H1 (cell line): ENCODE measurements at regions not wholly inside any gene's neighbourhood (a gene's known extent, or its start where the extent isn't known, plus 50 kb on each side); places are given as distances from the start of the nearest gene placed in this dataset.

Source experiments
- CTCF ChIA-PET: fragments of 300-600 bp; sonication (Branson Sonifier 250); formaldehyde crosslinking; loops from one replicate; lab custom pipeline; 2021; ENCODE audit not compliant: partially characterized antibody; lab: Charles Lee
- POLR2A ChIA-PET: fragments of 300-600 bp; sonication (Branson Sonifier 250); formaldehyde crosslinking; loops from one replicate; lab custom pipeline; 2021; ENCODE audit warnings: inconsistent platforms; ENCODE audit not compliant: partially characterized antibody; lab: Charles Lee
- DNase-seq, 2 experiments: peaks; one replicate each; pipeline versions ENCODE4 v3.0.0 to v3.0.0-alpha.2; 2010 to 2022; ENCODE audit warnings: low spot score in 2 of 2, low read depth in 1 of 2, mixed read lengths in 1 of 2
- FAIRE-seq: peaks from 2 replicates; lab custom pipeline; 2011; peaks lifted over from hg19 to GRCh38; lab: Jason Lieb, UNC
- H2AFZ ChIP-seq: 2 replicates; pipeline ENCODE4 v1.8.1; 2012; ENCODE audit warnings: low read length, inconsistent platforms
- H2AK5ac ChIP-seq: 2 replicates; pipeline ENCODE4 v1.6.1; 2013; ENCODE audit warnings: low read depth, low read length
- H2BK120ac ChIP-seq: replicated peaks from 2 replicates; pipeline ENCODE3; 2013; ENCODE audit warnings: low read depth, low read length, inconsistent platforms
- H2BK12ac ChIP-seq: 2 replicates; pipeline ENCODE4 v1.6.1; 2013; ENCODE audit warnings: low read depth, low read length
- H2BK15ac ChIP-seq: 2 replicates; pipeline ENCODE4 v1.6.1; 2013; ENCODE audit warnings: low read length
- H2BK20ac ChIP-seq: 2 replicates; pipeline ENCODE4 v1.6.1; 2013; ENCODE audit warnings: low read length
- H2BK5ac ChIP-seq: 2 replicates; pipeline ENCODE4 v1.6.1; 2013; ENCODE audit warnings: low read depth, low read length
- H3K14ac ChIP-seq: 2 replicates; pipeline ENCODE4 v1.6.1; 2013; ENCODE audit warnings: inconsistent platforms; ENCODE audit not compliant: insufficient read length
- H3K18ac ChIP-seq: 2 replicates; pipeline ENCODE4 v1.6.1; 2013; ENCODE audit warnings: low read length; ENCODE audit errors: extremely low read depth
- H3K23ac ChIP-seq: 2 replicates; pipeline ENCODE4 v1.6.1; 2013; ENCODE audit warnings: inconsistent platforms; ENCODE audit not compliant: insufficient read length
- H3K23me2 ChIP-seq: 2 replicates; pipeline ENCODE4 v1.6.1; 2013; ENCODE audit warnings: low read depth, low read length
- H3K27ac ChIP-seq: 2 replicates; pipeline ENCODE4 v1.6.1; 2011; ENCODE audit warnings: low read depth, low read length, inconsistent platforms
- H3K27me3 ChIP-seq, 4 experiments: replicated peaks in 1 of 4; 1 replicate in 1 of 4; 2 replicates in 3 of 4; pipeline versions ENCODE4 v1.6.1 to v1.8.1; 2011 to 2013; ENCODE audit warnings: low read length in 3 of 4, mild to moderate bottlenecking in 3 of 4, inconsistent platforms in 2 of 4, mixed read lengths in 2 of 4, moderate library complexity in 1 of 4; ENCODE audit not compliant: control insufficient read depth in 3 of 4, insufficient read depth in 3 of 4; ENCODE audit errors: extremely low read depth in 1 of 4
- H3K36me3 ChIP-seq, 4 experiments: 2 replicates each; pipeline versions ENCODE4 v1.6.1 to v1.8.1; 2011 to 2013; ENCODE audit warnings: mild to moderate bottlenecking in 4 of 4, low read length in 3 of 4, moderate library complexity in 2 of 4, control low read depth in 1 of 4, inconsistent platforms in 1 of 4; ENCODE audit not compliant: insufficient read depth in 4 of 4, control insufficient read depth in 2 of 4
- H3K4ac ChIP-seq: replicated peaks from 2 replicates; pipeline ENCODE3; 2013; ENCODE audit warnings: low read length, low read depth, mixed read lengths, inconsistent platforms; ENCODE audit not compliant: insufficient read length
- H3K4me1 ChIP-seq, 4 experiments: replicated peaks in 1 of 4; 1 replicate in 1 of 4; 2 replicates in 3 of 4; pipeline versions ENCODE4 v1.6.1 to v1.8.1; 2011 to 2013; ENCODE audit warnings: low read length in 3 of 4, inconsistent platforms in 2 of 4, mixed read lengths in 1 of 4; ENCODE audit not compliant: insufficient read depth in 4 of 4, control insufficient read depth in 3 of 4
- H3K4me2 ChIP-seq, 2 experiments: 2 replicates each; pipeline versions ENCODE4 v1.6.1 to v1.8.1; 2011 to 2013; ENCODE audit warnings: low read depth in 2 of 2, low read length in 2 of 2, control low read depth in 1 of 2, inconsistent platforms in 1 of 2, mild to moderate bottlenecking in 1 of 2; ENCODE audit not compliant: insufficient read depth in 1 of 2
- H3K4me3 ChIP-seq, 4 experiments: fragments of 200-600, 300-600 bp in 1 of 4; sonication (generic), shearing (Covaris generic), sonication (Bioruptor Twin) in 1 of 4; 2 replicates each; pipeline versions ENCODE4 v1.5.1 to v1.8.1; 2011 to 2016; ENCODE audit warnings: low read length in 4 of 4, low read depth in 3 of 4, control low read depth in 2 of 4, inconsistent platforms in 2 of 4, mild to moderate bottlenecking in 2 of 4, mixed read lengths in 1 of 4, moderate library complexity in 1 of 4; ENCODE audit not compliant: insufficient read depth in 2 of 4; ENCODE audit errors: extremely low read depth in 1 of 4
- H3K56ac ChIP-seq: replicated peaks from 2 replicates; pipeline ENCODE3; 2013; ENCODE audit warnings: low read depth, mild to moderate bottlenecking, mixed read lengths, low read length, inconsistent platforms; ENCODE audit not compliant: insufficient read length
- H3K79me1 ChIP-seq: 2 replicates; pipeline ENCODE4 v1.6.1; 2013; ENCODE audit warnings: low read depth, low read length, control low read depth
- H3K79me2 ChIP-seq, 2 experiments: 2 replicates each; pipeline versions ENCODE4 v1.6.1 to v1.8.1; 2012 to 2013; ENCODE audit warnings: low read length in 2 of 2, mild to moderate bottlenecking in 2 of 2, inconsistent platforms in 1 of 2; ENCODE audit not compliant: insufficient read depth in 2 of 2, control insufficient read depth in 1 of 2
- H3K9ac ChIP-seq, 4 experiments: replicated peaks in 1 of 4; 1 replicate in 1 of 4; 2 replicates in 3 of 4; pipeline versions ENCODE4 v1.6.1 to v1.8.1; 2011 to 2013; ENCODE audit warnings: low read depth in 3 of 4, low read length in 3 of 4, control low read depth in 2 of 4, mild to moderate bottlenecking in 2 of 4, moderate library complexity in 2 of 4, inconsistent platforms in 1 of 4; ENCODE audit errors: extremely low read depth in 1 of 4
- H3K9me3 ChIP-seq, 2 experiments: 2 replicates each; pipeline versions ENCODE4 v1.6.1 to v1.8.1; 2012 to 2013; ENCODE audit warnings: mild to moderate bottlenecking in 2 of 2, moderate library complexity in 2 of 2, control low read depth in 1 of 2, inconsistent platforms in 1 of 2, low read depth in 1 of 2, low read length in 1 of 2, mixed read lengths in 1 of 2; ENCODE audit not compliant: insufficient read depth in 2 of 2
- H4K20me1 ChIP-seq, 2 experiments: replicated peaks in 1 of 2; 2 replicates each; pipeline versions ENCODE3 to v1.8.1; 2011 to 2013; ENCODE audit warnings: inconsistent platforms in 2 of 2, low read length in 2 of 2, mild to moderate bottlenecking in 1 of 2; ENCODE audit not compliant: insufficient read depth in 2 of 2, control insufficient read depth in 1 of 2
- H4K5ac ChIP-seq: 2 replicates; pipeline ENCODE4 v1.6.1; 2013; ENCODE audit warnings: low read length, low read depth, mixed read lengths, inconsistent platforms; ENCODE audit not compliant: insufficient read length
- H4K8ac ChIP-seq: 2 replicates; pipeline ENCODE4 v1.8.0; 2013; ENCODE audit warnings: mild to moderate bottlenecking, moderate library complexity, low read length, inconsistent platforms; ENCODE audit not compliant: insufficient read depth; ENCODE audit errors: extremely low read depth
- H4K91ac ChIP-seq: replicated peaks from 2 replicates; pipeline ENCODE3; 2013; ENCODE audit warnings: low read length, mixed read lengths, inconsistent platforms; ENCODE audit not compliant: insufficient read length
- EGR1 ChIP-seq: IDR thresholded peaks from 2 replicates; pipeline ENCODE4 v1.6.1; 2011; ENCODE audit warnings: low read depth, low read length, borderline replicate concordance
- RNF2 ChIP-seq: fragments of 200-900, 300-1000 bp; sonication (generic); IDR thresholded peaks from 2 replicates; pipeline ENCODE4 v1.7.1; 2016; ENCODE audit warnings: borderline replicate concordance, low read depth, mild to moderate bottlenecking, antibody characterized with exemption, low read length; ENCODE audit not compliant: poor library complexity, severe bottlenecking; ENCODE audit errors: missing control alignments
- ZNF274 ChIP-seq: IDR thresholded peaks from 2 replicates; pipeline ENCODE4 v1.7.0; 2012; ENCODE audit warnings: low read length, borderline replicate concordance; ENCODE audit errors: extremely low read depth
- WGBS, 2 experiments: shearing (Covaris generic) in 1 of 2; methylation state at CpG; one replicate each; pipeline versions ENCODE4 v1.1.6 to v1.1.7; 2013 to 2015; ENCODE audit warnings: low lambda C conversion rate in 2 of 2, mixed read lengths in 2 of 2, inconsistent platforms in 1 of 2, low coverage in 1 of 2, missing lambda C conversion rate in 1 of 2; ENCODE audit not compliant: insufficient replicate concordance in 2 of 2, insufficient coverage in 1 of 2, insufficient read length in 1 of 2; ENCODE audit errors: extremely low coverage in 1 of 2, missing lambda C conversion rate in 1 of 2; 5-methylcytosine and 5-hydroxymethylcytosine counted together

- H4K20me1 ChIP-seq, result no peaks in the 10 kb centered on the region
- H3K4me1 ChIP-seq, result no peaks in the 10 kb centered on the region
- ChIA-PET POLR2A (no interaction called here), CTCF (no interaction called here)
- FAIRE-seq (no peak), DNase-seq (no peak)
- no peaks in the 10 kb centered on the region for H3K36me3 ChIP-seq
- H3K14ac ChIP-seq, result no peak overlapping the region
- H2BK12ac ChIP-seq, result no peak overlapping the region
- H3K56ac ChIP-seq, result no peak overlapping the region
- 90% methylated on average over 1 of the region's 1 CpG; no CpG with 5 or more reads in 1 of the 2 experiments for WGBS, 2 experiments
- H4K8ac ChIP-seq, result no peak overlapping the region
- no peak overlapping the region for H2BK20ac ChIP-seq
- H3K79me2 ChIP-seq, result no peaks in the 10 kb centered on the region
- no peak overlapping the region for H3K4ac ChIP-seq
- H3K27ac ChIP-seq, result no peak overlapping the region
- no peaks in the 10 kb centered on the region for H3K23me2 ChIP-seq
- H2AFZ ChIP-seq, result 0 out of 2 replicates have a peak overlapping the region, but pooled peaks have one; percentile 60
- H2BK15ac ChIP-seq, result no peak overlapping the region
- no peak overlapping the region for H3K23ac ChIP-seq
- H3K79me1 ChIP-seq, result no peaks in the 10 kb centered on the region
- no peak overlapping the region for H2BK5ac ChIP-seq
- no peak overlapping the region for H4K91ac ChIP-seq
- no peak overlapping the region for H2AK5ac ChIP-seq
- H3K4me2 ChIP-seq, result no peak overlapping the region
- H3K9ac ChIP-seq, result no peak overlapping the region
- TF ChIP-seq RNF2, result no peak
- no peak for TF ChIP-seq EGR1
- TF ChIP-seq ZNF274, result no peak
- H3K4me3 ChIP-seq, result no peak overlapping the region
- H2BK120ac ChIP-seq, result no peak overlapping the region
- H4K5ac ChIP-seq, result no peak overlapping the region
- no peaks in the 10 kb centered on the region for H3K9me3 ChIP-seq
- no peaks in the 10 kb centered on the region for H3K27me3 ChIP-seq
- H3K18ac ChIP-seq, result no peak overlapping the region
These were observed 420.9 kb upstream of the NECTIN3 start for GRCh38 chr3:110650741-110651140.
